LHCN-M2 (cell line): ENCODE measurements at regions not wholly inside any gene's neighbourhood (a gene's known extent, or its start where the extent isn't known, plus 50 kb on each side); places are given as distances from the start of the nearest gene placed in this dataset.

Source experiments
- DNase-seq: peaks from one replicate; pipeline ENCODE4 v3.0.0-alpha.2; 2012; ENCODE audit warnings: low read depth

DNA sequence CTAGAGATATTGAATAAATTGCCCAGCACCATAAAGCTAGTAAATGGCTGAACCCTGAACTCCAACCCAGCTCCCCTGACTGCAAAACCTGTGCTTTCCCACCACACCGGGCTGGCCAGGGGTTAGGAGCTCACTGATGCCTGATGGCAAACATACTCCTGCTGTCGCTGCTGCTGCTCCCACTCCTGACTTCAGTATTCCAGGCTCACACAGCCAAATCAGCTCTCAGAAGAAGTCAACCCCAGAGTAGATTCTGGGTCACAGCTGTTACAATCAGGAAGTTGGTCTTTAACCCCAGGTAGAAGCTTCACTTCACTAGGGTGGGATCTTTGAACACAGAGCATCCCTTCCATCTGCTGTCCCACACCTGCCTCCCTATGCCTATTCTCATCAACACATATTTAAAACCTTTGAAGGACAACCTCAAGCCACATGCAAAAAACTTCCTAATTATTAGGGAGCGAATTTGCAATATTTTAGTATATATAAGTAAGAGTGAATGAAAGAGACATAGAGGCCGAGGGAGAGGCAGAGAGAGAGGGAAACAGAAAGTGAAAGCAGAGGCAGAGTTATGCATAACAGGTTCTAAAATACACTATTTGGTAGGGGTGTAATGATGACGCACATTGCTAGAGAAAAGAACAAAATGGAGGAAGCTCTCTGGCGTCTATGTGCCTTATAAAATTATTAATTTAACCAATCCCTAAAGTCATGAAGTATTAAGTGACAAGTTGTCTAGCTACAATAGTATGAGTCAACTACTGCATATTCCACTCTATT, 99.4 kb upstream of the SERP2 start:
- peak; percentile 84 for DNase-seq

DNA sequence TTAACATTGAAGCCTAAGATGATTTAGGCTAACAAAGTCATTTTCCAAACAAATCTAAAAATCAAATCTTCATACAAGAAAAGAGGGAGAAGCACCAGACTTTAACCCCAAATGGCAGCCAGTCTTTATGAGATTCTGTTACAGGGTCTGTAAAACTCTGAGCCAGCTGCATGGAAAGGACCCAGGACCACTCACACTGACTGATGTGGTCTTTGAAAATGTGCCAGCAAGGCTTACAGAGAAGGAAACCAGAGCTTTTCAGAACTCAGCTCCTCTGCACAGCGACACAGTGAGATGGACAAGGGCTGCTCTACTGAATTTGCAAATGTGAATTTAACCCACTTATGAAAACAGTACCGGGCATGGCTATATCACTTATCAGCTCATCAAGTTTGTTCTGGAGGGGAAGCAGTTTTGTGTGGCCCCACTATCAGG, 98.8 kb upstream of the SERP2 start:
- DNase-seq = peak; percentile 62

DNA sequence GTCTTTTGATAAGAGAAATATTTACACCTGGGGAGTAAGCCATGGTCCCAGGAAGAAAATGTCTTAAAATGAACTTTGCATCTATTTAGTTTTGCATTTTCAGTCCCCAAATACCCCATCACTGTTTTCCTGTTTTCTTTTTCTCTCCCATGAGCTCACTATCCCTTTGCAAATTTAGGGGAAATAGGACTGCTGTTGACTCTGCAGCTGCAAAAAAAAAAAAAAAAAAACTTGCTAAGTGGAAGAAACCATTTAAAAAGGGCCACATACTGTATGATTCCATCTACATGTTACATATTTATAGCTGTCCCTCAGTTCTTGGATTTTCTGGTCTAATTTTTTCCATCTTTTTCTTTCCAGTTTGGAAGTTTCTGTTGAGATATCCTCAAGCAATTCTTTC, 98.2 kb upstream of the SERP2 start:
- no peak for DNase-seq

DNA sequence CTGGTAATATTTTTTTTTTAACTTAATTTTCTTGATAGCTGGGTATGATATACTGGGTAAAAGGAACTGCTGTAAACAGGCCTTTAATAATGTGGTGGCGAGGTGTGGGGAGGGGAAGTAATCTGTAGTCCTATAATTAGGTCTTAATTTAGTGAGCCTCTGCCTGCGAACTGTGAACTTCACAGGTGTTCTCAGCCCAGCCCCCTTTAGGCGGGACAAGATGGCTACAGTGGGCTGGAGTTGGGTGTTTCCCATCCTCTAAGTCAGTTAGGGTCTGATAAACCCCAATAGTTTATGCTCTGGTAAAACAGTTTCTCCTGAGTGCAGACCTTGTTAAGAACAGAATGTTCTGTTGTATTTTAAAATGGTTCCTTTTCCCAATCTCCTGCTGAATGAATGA, 97.6 kb upstream of the SERP2 start:
- no peak for DNase-seq

DNA sequence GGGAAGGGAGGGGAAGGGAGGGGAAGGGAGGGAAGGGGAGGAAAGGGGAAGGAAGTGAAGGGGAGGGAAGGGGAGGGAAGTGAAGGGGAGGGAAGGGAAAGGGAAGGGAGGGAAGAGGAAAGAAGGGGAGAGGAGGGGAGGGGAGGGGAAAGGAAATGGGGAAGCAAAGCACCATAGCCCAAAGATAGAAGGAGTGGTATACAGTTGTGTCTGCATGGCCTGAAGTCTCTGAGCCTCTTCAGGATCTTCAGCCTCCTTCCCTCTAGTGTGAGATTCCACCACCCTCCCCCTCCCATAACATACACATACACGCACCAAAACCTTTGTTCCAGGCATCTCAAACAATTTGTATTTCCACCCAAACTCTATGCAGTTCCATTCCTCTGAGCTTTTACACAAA, 96.2 kb upstream of the SERP2 start:
- DNase-seq = no peak

DNA sequence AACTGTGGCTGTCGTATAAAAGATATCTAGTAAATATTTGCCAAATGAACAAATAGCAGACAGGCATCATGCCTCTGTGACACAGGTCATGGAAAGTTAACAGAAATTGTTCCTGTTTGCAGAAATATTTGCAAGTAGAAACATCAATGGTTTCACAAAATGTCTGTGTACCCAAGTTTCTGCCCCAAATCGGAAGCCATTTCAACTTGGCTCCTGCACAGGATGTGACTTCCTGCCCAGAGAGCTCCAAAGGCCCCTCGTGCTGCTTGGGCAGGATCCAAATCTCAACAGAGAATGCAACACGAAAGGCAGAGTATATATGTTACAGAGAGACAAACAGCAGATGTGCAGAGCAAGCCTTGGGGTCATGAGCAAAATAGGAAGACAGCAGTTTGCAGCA, 95.5 kb upstream of the SERP2 start:
- no peak for DNase-seq

DNA sequence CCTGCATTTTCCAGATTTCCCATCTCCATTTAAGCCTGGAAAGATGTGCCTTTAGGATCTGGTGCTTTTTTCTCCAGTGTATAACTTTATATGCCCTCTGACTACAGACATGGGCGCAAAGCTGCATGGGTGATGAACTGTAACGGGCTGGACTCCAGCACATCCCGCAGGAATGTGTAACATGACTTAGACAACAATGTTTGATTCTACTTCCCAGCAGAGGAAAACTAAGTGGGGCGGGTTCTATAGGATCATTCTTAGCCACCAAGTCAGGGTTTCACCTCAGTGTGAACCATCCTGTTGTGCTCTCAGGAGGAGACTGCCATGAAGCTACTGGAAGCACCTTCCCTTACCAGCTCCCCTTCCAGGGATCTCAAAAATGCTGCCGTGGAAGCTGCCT, 93.2 kb upstream of the SERP2 start:
- DNase-seq = no peak

DNA sequence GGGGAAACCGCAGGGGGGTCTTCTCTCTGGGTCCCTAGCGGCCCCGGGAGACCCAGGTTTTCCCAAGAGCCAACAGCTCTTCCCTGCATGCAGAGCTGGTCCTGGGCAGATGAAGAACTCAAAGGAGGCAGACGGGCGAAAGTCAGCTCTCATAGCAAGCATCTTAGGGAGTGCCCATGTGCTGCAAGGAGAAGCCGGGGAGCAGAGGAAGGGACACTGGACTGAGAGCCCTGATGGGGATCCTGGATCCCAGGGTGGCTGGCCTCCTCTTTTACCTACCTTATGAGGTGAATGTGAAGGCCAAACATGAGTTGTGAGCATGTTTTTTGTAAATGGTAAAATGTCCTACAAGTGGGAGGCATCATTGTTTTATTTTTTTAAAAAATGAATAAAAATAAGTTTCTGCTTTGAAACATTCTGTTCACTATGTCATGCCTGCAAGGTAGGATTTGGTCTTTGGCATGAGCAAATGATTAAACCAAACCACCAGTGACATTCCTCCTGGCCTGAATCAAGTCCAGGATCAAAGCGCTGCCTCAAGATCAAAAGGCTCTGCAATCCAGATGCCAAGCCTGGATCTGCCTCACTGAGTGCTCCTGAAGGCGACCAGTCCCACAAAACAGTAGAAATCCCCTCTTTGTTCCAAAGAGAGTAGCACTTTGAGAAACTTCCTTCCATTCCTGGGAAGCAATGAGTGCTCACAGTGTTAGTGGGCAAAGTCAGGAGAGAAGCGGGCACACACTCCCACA, 92.2 kb upstream of the SERP2 start:
- DNase-seq = no peak

DNA sequence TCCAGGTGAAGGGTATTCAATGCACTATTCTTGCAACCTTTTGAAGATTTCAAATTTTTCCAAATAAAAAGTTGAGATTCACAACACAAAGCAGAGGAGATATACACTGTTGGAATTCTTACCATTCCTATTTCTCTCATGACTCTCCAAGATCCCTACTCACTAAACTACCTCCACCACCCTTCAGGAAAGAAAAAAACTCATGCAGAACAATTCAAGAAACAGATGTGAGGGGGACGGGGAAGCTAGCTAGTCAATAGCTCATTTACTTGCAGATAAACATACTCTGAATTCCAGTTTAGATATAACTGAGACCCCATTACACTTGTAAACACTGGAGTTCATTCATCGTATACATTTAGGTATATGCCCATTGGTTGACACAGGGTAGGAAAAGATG, 90.0 kb upstream of the SERP2 start:
- DNase-seq = no peak

DNA sequence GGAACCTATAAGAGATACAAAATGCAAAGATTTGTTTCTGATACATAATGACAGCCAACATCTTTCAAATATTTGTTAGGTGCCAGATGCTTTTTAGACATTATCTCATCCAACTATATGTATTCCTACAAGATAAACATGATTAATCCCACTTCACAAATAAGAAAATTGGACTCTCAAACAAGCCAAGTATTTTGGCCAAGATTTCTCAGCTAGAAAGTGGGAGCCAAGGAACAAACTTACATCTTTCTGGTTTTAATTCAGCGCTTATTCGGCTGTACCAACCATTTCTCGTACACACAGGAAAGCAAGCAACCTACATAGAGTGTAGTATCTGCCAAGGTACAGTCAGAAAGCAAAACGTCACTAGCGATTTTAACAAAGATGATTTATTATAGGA, 85.7 kb upstream of the SERP2 start:
- no peak for DNase-seq

DNA sequence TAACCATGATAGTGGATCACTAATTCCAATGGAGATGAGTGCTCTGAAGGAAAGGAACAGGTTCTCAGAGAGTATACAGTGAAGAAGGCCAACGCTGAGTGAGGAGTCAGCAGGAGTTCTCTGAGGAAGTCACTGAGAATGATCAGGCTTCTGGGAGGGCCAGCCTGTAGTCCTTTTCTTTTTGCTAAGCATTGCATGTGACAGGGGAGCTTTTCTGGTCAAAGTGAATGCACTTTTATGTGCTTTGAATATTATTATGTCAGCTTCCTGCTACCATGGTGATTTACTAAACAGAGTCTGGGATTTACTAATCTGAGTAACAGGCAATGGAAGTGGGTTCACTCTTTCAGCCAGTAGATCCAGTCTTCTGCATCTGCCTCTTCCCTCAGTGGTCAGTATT, 81.1 kb upstream of the SERP2 start:
- DNase-seq = no peak

DNA sequence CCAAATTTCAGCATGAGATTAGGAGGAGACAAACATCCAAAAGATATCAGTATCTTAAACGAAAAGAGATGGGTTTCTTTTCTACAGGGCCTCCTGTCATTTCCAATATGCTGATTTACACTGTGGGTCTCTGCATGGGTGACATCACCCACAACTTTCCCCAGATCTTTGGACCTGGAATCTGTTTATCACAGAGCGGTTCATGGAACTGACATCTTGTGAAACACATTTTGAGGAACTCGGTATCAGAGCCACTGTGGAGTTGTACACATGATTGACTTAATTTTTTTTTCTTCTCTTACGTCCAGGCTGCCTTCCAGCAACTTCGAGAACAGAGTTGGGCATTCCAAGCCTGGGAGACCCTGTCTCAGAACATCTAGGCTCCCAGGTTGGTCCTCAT, 80.2 kb upstream of the SERP2 start:
- DNase-seq = no peak

DNA sequence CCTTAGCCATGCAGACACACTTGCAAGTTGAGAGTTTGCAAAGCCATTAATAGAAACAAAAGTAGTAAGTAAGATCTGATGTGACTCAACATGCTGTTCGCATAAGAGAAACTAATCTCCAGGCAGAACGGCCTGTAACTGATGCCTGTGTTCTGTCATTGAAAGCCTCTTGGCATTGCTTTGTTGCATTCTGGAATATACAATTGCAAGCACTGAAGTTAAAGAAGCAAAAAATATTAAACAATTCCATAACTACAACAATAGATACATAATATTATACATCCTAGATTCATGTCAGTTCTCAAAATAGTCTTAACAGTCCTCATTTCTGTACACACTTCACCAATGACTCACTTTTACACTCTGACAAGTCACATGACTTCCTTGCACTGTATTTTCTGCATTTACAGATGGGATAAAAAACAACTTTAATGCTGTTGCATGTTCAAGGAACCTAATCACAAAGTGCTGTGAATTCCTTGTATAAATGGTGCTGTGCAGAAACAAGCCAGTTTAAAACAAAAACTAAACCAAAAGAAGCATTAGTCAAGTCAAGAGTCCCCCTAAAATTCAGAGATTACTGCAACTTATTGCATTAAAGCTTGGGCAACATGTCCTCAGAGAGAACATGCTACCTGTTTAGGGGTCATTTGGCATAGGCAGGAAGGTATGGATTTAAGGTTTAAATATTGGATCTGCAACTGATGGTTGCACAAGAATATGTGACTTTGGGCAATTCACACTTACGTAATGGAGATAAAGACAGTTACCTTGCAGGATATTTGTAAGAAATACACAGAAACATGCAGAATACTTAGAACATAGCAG, 79.5 kb upstream of the SERP2 start:
- no peak for DNase-seq

DNA sequence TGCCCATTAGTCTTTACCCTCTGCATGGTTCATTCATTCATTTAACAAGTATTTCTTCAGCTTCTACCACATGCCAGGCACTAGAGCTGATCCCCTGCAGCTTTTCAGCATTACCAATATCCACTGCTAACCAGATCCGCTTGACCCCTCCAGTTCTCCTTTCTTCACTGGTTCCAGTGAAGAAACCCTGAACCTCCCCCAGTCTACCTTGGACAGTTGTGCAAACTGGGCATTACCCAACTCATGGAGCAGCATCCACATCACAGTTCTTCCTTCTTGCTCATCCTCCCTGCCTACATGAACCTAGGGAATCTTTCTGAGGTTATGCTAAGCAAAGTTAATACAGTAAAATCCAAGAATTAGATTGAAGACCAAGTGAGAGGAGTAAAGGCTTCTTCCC, 78.7 kb upstream of the SERP2 start:
- no peak for DNase-seq

DNA sequence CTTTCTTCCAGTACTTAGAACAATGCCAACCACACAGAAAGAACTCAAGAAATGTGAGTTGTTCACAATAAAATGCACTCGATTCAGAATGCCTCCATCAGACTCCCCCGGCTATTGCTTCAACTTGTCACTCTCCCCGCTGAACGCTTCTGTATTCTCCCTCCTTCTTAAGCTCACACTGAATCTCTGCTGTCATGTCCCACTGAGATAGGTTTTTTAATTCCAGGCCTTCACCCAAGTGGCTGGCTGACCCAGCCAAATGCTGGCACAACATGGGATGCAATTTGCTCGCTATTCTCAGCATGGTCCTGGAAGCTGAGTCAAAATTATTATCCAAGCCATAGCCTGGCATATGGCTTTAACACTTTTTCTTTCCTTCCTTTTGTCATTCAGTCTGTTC, 76.8 kb upstream of the SERP2 start:
- no peak for DNase-seq

DNA sequence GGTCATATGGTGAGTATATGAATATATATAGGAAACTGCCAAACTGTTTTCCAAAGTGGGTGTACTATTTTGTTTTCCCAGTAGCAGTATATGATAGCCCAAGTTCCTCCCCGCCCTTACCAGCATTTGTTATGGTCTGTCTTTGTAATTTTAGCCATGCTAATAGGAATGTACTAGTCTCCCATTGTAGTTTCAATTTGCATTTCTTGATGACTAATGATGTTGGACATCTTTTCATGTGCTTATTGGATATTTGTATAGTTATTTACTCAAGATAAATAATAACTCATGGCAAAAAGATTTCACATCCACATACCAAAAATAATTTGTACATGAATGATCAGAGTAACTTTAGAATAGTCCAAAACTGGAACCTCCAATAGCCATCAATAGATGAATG, 75.3 kb upstream of the SERP2 start:
- peak; percentile 69 for DNase-seq

DNA sequence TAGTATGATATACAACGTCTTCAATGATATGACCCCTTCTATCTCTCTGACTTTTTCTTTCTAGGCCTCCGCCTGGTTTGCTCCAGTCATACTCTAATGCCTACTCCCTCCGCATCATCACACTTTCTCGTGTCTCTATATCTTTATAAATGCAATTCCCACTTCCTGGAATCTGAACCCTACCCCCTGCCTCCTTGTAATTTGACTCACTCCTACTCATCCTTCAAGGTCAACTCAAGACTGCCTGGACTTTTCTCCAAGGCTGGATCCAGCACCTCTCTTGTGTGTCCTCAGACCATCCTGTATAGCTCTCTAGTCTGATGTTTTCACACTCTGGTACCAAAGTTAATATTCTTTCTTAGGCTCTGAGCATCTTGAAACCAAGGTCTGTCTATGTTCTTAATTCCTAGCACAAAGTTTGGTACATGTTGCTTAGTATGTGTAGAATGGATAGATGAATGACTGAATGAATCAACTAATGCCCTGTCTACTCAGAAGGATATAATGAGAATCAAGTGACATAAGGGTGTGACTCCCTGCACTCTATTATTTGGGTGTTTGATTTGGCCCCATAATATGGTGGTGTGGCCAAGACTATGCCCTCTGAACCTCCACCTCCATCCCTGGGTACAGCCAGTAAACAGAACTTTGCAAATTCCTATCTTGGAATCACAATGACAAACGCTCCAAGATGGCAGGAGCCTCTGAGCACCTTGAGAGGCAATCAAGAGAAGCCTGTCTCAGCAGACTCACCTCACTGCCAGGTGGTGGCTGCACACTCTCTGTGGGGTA, 74.3 kb upstream of the SERP2 start:
- no peak for DNase-seq

DNA sequence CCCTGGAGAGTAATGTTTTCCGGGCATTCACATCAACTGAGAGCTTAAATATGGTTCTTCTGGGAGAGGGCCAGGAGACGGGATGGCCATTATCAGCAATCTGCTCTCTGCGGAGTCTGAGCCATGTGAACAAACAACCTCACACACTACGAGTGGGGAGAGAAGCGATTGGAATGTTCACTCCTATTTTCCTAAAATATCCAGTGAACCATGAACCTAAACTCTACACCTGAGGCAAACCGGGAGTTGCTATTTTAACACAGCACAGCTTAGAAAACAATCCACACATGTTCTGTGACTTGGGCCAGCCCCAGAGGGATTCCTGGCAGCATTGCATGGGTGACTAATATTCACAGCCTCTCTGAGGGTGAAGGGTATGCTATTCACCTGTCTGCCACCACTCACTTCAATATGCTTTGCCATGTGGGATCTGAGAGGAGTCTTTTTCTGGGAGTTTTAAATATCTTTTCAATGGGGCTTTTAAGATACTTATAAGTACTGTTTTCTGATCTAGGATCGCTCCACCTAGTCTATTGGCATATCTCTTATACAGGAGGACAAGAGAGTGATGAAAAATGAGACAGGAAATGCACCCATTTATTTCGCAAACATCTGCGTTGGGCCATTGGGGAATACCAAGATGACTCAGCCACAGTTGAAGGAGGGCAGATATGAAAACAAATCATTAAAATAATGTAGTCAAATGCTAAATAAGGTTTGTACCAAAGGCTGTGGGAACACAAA, 72.6 kb upstream of the SERP2 start:
- peak; percentile 84 for DNase-seq

DNA sequence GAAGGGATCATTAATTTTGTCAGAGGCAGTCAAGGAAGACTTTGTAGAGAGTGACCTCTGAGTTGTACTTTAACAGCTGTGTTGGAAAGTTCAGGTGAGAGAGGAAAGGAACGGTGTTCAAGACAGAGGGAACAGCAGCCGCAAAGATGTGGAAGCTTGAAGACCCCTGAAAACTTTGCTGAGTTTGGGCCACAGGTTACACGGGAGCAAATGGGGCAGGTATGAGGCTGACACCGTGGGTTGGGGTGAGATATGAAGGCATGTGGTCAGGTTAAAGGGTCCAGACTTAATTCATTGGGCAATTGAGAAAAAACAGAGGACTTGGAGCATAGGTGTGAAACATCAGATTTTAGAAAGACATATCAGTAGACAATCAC, 72.0 kb upstream of the SERP2 start:
- DNase-seq = no peak

DNA sequence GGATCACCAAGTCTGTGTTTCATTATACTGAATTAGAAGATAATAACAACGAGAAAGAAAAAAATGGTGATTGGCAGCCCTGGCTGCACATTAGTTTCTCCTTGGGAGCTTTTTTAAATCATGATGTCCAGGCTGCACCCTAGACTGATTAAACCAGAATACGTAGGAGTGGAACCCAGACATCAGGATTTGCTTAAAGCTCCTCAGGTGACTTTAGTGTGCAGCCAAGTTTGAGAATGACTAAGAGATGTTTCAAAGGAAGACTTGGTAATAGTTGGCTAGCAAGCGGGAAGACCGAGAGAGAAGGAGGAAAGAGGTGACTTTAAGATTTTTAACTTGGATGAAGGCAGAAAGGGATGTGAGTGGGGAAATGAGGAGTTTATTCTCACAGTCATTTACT, 71.4 kb upstream of the SERP2 start:
- no peak for DNase-seq
